Testis (tissue), 2 donors: ENCODE measurements at regions not wholly inside any gene's neighbourhood (a gene's known extent, or its start where the extent isn't known, plus 50 kb on each side); places are given as distances from the start of the nearest gene placed in this dataset.

Experiments
- DNase-seq: peaks from one replicate; pipeline ENCODE4 v3.0.0-alpha.2; 2019
- H3K27ac ChIP-seq, 2 donors: fragments of 200-600 bp; sonication (generic); one replicate each; pipeline ENCODE4 v1.5.1; 2019
- H3K27me3 ChIP-seq: fragments of 200-600 bp; sonication (generic); one replicate; pipeline ENCODE4 v1.5.1; 2019
- H3K36me3 ChIP-seq: fragments of 200-600 bp; sonication (generic); one replicate; pipeline ENCODE4 v1.5.1; 2017; ENCODE audit warnings: low read depth; ENCODE audit errors: missing control alignments
- H3K4me1 ChIP-seq: fragments of 200-600 bp; sonication (generic); one replicate; pipeline ENCODE4 v1.5.1; 2019
- H3K4me3 ChIP-seq, 2 donors: fragments of 200-600 bp; sonication (generic); one replicate each; pipeline ENCODE4 v1.5.1; 2017 to 2019
- H3K9me3 ChIP-seq: fragments of 200-600 bp; sonication (generic); one replicate; pipeline ENCODE4 v1.5.1; 2017
- CTCF ChIP-seq, 3 experiments: fragments of 450-650 bp in 2 of 3; fragments of 200-600 bp in 1 of 3; sonication (generic) in 1 of 3; IDR thresholded peaks; one replicate each; pipeline ENCODE4 v1.5.1; 2016 to 2019; ENCODE audit warnings: antibody characterized with exemption in 3 of 3, mild to moderate bottlenecking in 2 of 3, moderate library complexity in 1 of 3
- POLR2A ChIP-seq: fragments of 450-650 bp; IDR thresholded peaks from one replicate; pipeline ENCODE4 v1.6.1; 2017; ENCODE audit warnings: antibody characterized with exemption, mild to moderate bottlenecking, moderate library complexity
- WGBS, 2 donors: methylation state at CpG; one replicate each; pipeline ENCODE4 v1.1.5; 2018; 5-methylcytosine and 5-hydroxymethylcytosine counted together
- intact Hi-C: fragments of 100-400 bp; cut with DNase I; formaldehyde crosslinking; loops from one replicate; pipeline ENCODE4 v1.15.1; 2023; ENCODE audit warnings: low total_unique reads

GRCh38 chr1:199753513-199753912, 274.0 kb upstream of the NR5A2 start:
- H3K27ac ChIP-seq: no peak overlapping the region
- no peak for DNase-seq
- no peaks in the 10 kb centered on the region for H3K4me1 ChIP-seq
- no peaks in the 10 kb centered on the region for H3K36me3 ChIP-seq
- no peaks in the 10 kb centered on the region for H3K9me3 ChIP-seq
- H3K4me3 ChIP-seq: no peak overlapping the region
- TF ChIP-seq CTCF (IDR thresholded peaks at IDR 0.05): no peak
- no peak for TF ChIP-seq POLR2A
- WGBS, 2 donors: 77 to 83% methylated on average over 2 of the region's 2 CpGs
- no peaks in the 10 kb centered on the region for H3K27me3 ChIP-seq
- intact Hi-C loops: no loop called here

DNA sequence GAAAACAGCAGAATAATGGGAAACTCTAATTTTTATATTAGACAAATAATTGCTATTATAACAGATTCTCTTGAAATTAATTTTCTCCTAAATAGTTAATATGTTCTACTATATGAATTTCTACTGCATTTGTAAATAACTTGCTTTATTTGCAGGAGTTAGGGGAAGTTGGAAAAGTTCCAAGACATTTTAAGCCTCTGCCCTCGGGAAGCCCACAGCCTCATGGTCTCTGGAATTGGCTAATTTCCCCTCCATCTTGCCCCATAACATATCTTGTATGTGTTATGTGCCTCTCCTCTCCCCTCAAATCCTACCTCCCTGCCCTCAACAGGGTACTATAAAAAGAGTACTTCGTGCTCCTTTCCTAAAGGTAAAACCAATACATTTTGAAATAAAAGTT, 271.4 kb upstream of the NR5A2 start:
- no peaks in the 10 kb centered on the region for H3K4me1 ChIP-seq
- H3K9me3 ChIP-seq: no peaks in the 10 kb centered on the region
- WGBS, 2 donors: 45 to 54% methylated on average over 2 of the region's 2 CpGs
- TF ChIP-seq POLR2A (no peak), CTCF (IDR thresholded peaks at IDR 0.05) (no peak)
- H3K27me3 ChIP-seq: no peaks in the 10 kb centered on the region
- no peak for DNase-seq
- intact Hi-C loops: no loop called here
- H3K4me3 ChIP-seq: no peak overlapping the region
- no peak overlapping the region for H3K27ac ChIP-seq
- H3K36me3 ChIP-seq: no peaks in the 10 kb centered on the region

DNA sequence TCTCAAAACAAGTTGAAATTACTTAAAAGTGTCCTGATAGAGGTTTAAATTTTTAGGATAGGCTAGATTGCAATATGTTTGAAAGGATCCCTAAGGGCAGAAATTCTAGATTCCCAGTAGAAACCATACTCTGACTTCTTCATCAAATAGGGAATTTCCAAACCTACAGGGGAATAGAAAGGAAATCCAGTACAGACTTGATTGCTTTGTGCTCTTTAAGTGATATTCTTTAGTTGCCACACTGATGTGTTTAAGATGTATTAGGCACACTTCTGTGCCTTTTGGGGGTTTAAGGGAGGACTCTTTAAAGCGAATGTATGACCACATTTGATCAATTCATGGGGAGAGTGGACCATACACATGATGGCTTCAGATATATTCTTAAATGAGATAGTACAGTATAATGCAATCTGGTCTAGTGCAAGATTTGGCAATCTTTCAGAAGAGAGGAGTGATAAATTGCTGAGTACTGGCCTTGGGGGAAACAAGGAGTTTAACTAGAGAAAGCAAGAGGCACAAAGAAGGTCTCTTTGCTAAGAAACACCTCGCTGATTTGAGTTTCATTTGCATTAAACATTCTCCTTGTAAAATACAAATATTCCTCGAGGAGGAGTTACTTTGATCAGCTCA, 268.8 kb upstream of the NR5A2 start:
- no peaks in the 10 kb centered on the region for H3K9me3 ChIP-seq
- intact Hi-C loops: no loop called here
- no peak overlapping the region for H3K27ac ChIP-seq
- H3K36me3 ChIP-seq: no peaks in the 10 kb centered on the region
- H3K4me3 ChIP-seq: no peak overlapping the region
- H3K4me1 ChIP-seq: no peaks in the 10 kb centered on the region
- 49 to 53% methylated on average over 3 of the region's 3 CpGs for WGBS, 2 donors
- TF ChIP-seq CTCF (IDR thresholded peaks at IDR 0.05) (no peak), POLR2A (no peak)
- no peak for DNase-seq
- no peaks in the 10 kb centered on the region for H3K27me3 ChIP-seq

DNA sequence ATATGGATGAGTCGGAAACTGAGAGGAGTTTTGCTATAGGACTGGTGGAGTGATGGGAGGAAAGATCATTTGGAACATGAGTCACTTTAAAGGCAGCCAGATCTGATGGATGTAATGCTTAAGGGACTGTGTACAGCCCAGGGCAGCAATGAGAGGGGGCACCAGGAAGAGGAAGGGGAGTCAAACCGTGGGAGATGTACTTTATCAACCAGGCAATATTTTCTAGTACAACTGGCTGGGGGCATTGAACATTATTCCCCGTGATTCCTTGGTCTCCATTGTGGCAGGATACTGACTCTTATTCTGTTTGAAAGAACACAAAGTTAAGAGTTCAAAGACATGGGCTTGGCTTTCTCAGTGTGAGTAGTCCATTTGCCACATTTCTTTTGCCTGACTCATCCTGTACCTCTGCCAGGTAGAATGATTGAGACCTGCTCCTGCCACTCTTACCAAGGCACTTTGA, 268.2 kb upstream of the NR5A2 start:
- Histone ChIP-seq H3K9me3 (no peaks in the 10 kb centered on the region), H3K4me3 (no peak overlapping the region), H3K4me1 (no peaks in the 10 kb centered on the region), H3K27me3 (no peaks in the 10 kb centered on the region), H3K36me3 (no peaks in the 10 kb centered on the region), H3K27ac (no peak overlapping the region)
- intact Hi-C loops: no loop called here
- no peak for TF ChIP-seq CTCF (IDR thresholded peaks at IDR 0.05)
- no peak for TF ChIP-seq POLR2A
- WGBS, 2 donors: 31 to 42% methylated on average over 3 of the region's 3 CpGs
- no peak for DNase-seq

DNA sequence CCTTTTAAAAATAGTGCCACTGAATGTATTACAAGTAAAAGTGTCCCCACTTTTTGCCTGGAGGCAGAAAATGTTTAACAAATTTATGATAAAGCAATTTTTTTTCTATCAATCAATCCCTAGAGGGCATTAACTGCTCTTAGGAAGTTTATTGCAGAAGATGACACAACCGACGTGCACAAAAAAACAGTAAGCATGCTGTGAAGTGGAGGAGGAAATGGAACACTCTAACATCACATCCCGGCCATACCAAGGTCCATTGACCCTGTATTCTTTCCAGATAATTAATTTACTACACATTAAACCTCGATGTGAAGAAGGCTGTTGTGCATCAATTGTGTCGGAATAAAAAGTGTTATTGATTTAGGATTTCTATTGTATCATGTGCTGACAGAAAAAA, 264.9 kb upstream of the NR5A2 start:
- intact Hi-C loops: no loop called here
- no peak overlapping the region for H3K4me3 ChIP-seq
- no peaks in the 10 kb centered on the region for H3K4me1 ChIP-seq

More for the DNA sequence above, 264.9 kb upstream of the NR5A2 start:
- Histone ChIP-seq H3K27me3 (no peaks in the 10 kb centered on the region), H3K36me3 (no peaks in the 10 kb centered on the region), H3K27ac (no peak overlapping the region), H3K9me3 (no peaks in the 10 kb centered on the region)
- no peak for TF ChIP-seq POLR2A
- TF ChIP-seq CTCF (IDR thresholded peaks at IDR 0.05): no peak
- DNase-seq: no peak
- 69 to 82% methylated on average over 5 of the region's 5 CpGs for WGBS, 2 donors
